Type B pancreatic cell (in vitro differentiated cells): ENCODE measurements at regions not wholly inside any gene's neighbourhood (a gene's known extent, or its start where the extent isn't known, plus 50 kb on each side); places are given as distances from the start of the nearest gene placed in this dataset.

Source experiments
- DNase-seq: peaks from one replicate; pipeline ENCODE4 v3.0.0; 2021; ENCODE audit warnings: mixed read lengths; ENCODE audit not compliant: unreplicated experiment; ENCODE audit errors: extremely low spot score
- H3K27ac Mint-ChIP-seq: 2 replicates; pipeline ENCODE4 v1.8.0; 2021; ENCODE audit warnings: mild to moderate bottlenecking, mixed read lengths
- H3K27me3 Mint-ChIP-seq: 2 replicates; pipeline ENCODE4 v1.8.0; 2021; ENCODE audit warnings: mixed read lengths
- H3K36me3 Mint-ChIP-seq: 2 replicates; pipeline ENCODE4 v1.8.0; 2021; ENCODE audit warnings: mixed read lengths
- H3K4me1 Mint-ChIP-seq: one replicate; pipeline ENCODE4 v1.8.0; 2021; ENCODE audit warnings: mixed read lengths; ENCODE audit not compliant: unreplicated experiment
- H3K4me3 Mint-ChIP-seq: 2 replicates; pipeline ENCODE4 v1.8.0; 2021; ENCODE audit warnings: mild to moderate bottlenecking, mixed read lengths
- H3K9me3 Mint-ChIP-seq: 2 replicates; pipeline ENCODE4 v1.8.0; 2021; ENCODE audit warnings: mixed read lengths
- CTCF ChIP-seq: fragments of 200-600 bp; sonication (generic); conservative IDR thresholded peaks from 2 replicates; pipeline ENCODE4 v1.5.0; 2021; ENCODE audit warnings: antibody characterized with exemption, mild to moderate bottlenecking

- Mint-ChIP-seq H3K36me3 (no peaks in the 10 kb centered on the region), H3K4me3 (peak overlapping the region; percentile 29)
Measured at GRCh38 chr14:25132732-25133422, 82.9 kb upstream of the STXBP6 start.

GRCh38 chr14:25132094-25132493, 82.1 kb upstream of the STXBP6 start:
- no peak for TF ChIP-seq CTCF
- Mint-ChIP-seq H3K4me3 (no peak overlapping the region), H3K27ac (no peak overlapping the region), H3K36me3 (no peaks in the 10 kb centered on the region), H3K9me3 (no peaks in the 10 kb centered on the region), H3K27me3 (peaks cover 17% of the 10 kb centered on the region), H3K4me1 (peaks cover 3% of the 10 kb centered on the region)
- DNase-seq, result no peak

More at GRCh38 chr14:25132732-25133422, 82.9 kb upstream of the STXBP6 start:
- peak; percentile 91 for TF ChIP-seq CTCF
- peak; percentile 75 for DNase-seq
- H3K9me3 Mint-ChIP-seq, result peaks cover 2% of the 10 kb centered on the region
- H3K27me3 Mint-ChIP-seq, result peaks cover 17% of the 10 kb centered on the region
- peak overlapping the region; percentile 53 for H3K27ac Mint-ChIP-seq
- H3K4me1 Mint-ChIP-seq, result peaks cover 3% of the 10 kb centered on the region

- Mint-ChIP-seq H3K4me3 (no peak overlapping the region), H3K4me1 (no peaks in the 10 kb centered on the region), H3K36me3 (no peaks in the 10 kb centered on the region), H3K27me3 (no peaks in the 10 kb centered on the region), H3K27ac (no peak overlapping the region), H3K9me3 (no peaks in the 10 kb centered on the region)
- no peak for TF ChIP-seq CTCF
- no peak for DNase-seq
Measured at GRCh38 chr14:25122843-25123242, 72.9 kb upstream of the STXBP6 start.

- no peak overlapping the region for H3K4me3 Mint-ChIP-seq
- no peaks in the 10 kb centered on the region for H3K4me1 Mint-ChIP-seq
- H3K36me3 Mint-ChIP-seq, result no peaks in the 10 kb centered on the region
- H3K27ac Mint-ChIP-seq, result no peak overlapping the region
- H3K27me3 Mint-ChIP-seq, result no peaks in the 10 kb centered on the region
- no peak for TF ChIP-seq CTCF
- H3K9me3 Mint-ChIP-seq, result no peaks in the 10 kb centered on the region
- DNase-seq, result no peak
Measured at GRCh38 chr14:25122211-25122610, 72.3 kb upstream of the STXBP6 start.

GRCh38 chr14:25121337-25122129, 71.6 kb upstream of the STXBP6 start:
- Mint-ChIP-seq H3K27ac (peak overlapping the region; percentile 68), H3K9me3 (no peaks in the 10 kb centered on the region), H3K27me3 (no peaks in the 10 kb centered on the region), H3K4me1 (no peaks in the 10 kb centered on the region), H3K4me3 (no peak overlapping the region), H3K36me3 (no peaks in the 10 kb centered on the region)
- TF ChIP-seq CTCF, result no peak
- no peak for DNase-seq
